Activated T-cell treated with anti-CD3 and anti-CD28 coated beads, Interleukin-2, amount 50 U/mL, for 24 hours (primary cell): ENCODE measurements at regions not wholly inside any gene's neighbourhood (a gene's known extent, or its start where the extent isn't known, plus 50 kb on each side); places are given as distances from the start of the nearest gene placed in this dataset.
"Not testable (repeated sequence)": the region's sequence is repeated elsewhere in the genome, so short reads cannot be mapped to it uniquely, and the experiment has no call there.

Experiments used
- DNase-seq: peaks from one replicate; pipeline ENCODE4 v3.0.0-alpha.2; 2020
- H3K27ac Mint-ChIP-seq: 2 replicates; pipeline ENCODE4 v1.8.0; 2020; ENCODE audit warnings: mild to moderate bottlenecking, mixed read lengths
- H3K27me3 Mint-ChIP-seq: 2 replicates; pipeline ENCODE4 v1.8.0; 2020; ENCODE audit warnings: mixed read lengths
- H3K36me3 Mint-ChIP-seq: 2 replicates; pipeline ENCODE4 v1.8.0; 2020; ENCODE audit warnings: low read depth, mixed read lengths
- H3K4me1 Mint-ChIP-seq: 2 replicates; pipeline ENCODE4 v1.8.0; 2020; ENCODE audit warnings: low read depth, mixed read lengths
- H3K4me3 Mint-ChIP-seq: 2 replicates; pipeline ENCODE4 v1.8.0; 2020; ENCODE audit warnings: mild to moderate bottlenecking, moderate library complexity, mixed read lengths
- H3K9me3 Mint-ChIP-seq: 2 replicates; pipeline ENCODE4 v1.8.0; 2020; ENCODE audit warnings: mixed read lengths

DNA sequence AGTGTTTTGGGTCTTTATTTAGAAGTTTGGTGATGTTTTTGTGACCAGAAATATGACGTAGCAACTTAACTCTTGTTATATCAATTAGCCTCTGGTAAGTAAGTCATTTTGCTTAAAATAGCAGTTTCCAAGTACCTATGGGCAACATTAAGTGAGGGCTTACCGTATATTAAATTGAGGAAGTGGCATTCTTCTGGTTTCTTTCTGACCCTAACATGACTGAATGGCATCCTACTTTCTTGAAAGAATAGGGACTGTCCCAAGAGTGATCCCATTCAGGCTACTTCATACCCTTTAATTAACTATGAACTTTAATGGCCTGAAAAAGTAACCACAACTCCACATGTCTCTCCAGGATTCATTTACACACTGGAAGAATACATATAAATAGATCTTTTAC is 106.6 kb downstream of the MZT1 start:
- no peaks in the 10 kb centered on the region for H3K4me1 Mint-ChIP-seq
- H3K9me3 Mint-ChIP-seq = no peaks in the 10 kb centered on the region
- DNase-seq = no peak
- H3K27me3 Mint-ChIP-seq = peaks cover 6% of the 10 kb centered on the region
- H3K27ac Mint-ChIP-seq = no peak overlapping the region
- H3K36me3 Mint-ChIP-seq = no peaks in the 10 kb centered on the region
- H3K4me3 Mint-ChIP-seq = no peak overlapping the region

GRCh38 chr13:72617951-72618350 is 109.5 kb downstream of the MZT1 start:
- Mint-ChIP-seq H3K9me3 (no peaks in the 10 kb centered on the region), H3K4me3 (no peak overlapping the region), H3K27ac (no peak overlapping the region), H3K36me3 (no peaks in the 10 kb centered on the region), H3K4me1 (no peaks in the 10 kb centered on the region), H3K27me3 (no peaks in the 10 kb centered on the region)
- DNase-seq = no peak

- Mint-ChIP-seq H3K4me1 (no peaks in the 10 kb centered on the region), H3K9me3 (no peaks in the 10 kb centered on the region), H3K36me3 (no peaks in the 10 kb centered on the region), H3K4me3 (no peak overlapping the region), H3K27me3 (no peaks in the 10 kb centered on the region), H3K27ac (no peak overlapping the region)
- DNase-seq = no peak
Measured at GRCh38 chr13:72617186-72617585, 110.2 kb downstream of the MZT1 start.

DNA sequence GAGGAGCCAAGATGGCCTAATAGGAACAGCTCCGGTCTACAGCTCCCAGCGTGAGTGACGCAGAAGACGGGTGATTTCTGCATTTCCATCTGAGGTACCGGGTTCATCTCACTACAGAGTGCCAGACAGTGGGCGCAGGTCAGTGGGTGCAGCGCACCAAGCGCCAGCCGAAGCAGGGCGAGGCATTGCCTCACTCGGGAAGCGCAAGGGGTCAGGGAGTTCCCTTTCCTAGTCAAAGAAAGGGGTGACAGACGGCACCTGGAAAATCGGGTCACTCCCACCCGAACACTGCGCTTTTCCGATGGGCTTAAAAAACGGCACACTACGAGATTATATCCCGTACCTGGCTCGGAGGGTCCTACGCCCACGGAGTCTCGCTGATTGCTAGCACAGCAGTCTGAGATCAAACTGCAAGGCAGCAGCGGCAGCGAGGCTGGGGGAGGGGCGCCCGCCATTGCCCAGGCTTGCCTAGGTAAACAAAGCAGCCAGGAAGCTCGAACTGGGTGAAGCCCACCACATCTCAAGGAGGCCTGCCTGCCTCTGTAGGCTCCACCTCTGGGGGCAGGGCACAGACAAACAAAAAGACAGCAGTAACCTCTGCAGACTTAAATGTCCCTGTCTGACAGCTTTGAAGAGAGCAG is 117.1 kb downstream of the MZT1 start:
- H3K9me3 Mint-ChIP-seq, H3K27ac Mint-ChIP-seq, H3K4me3 Mint-ChIP-seq, H3K4me1 Mint-ChIP-seq, DNase-seq, H3K36me3 Mint-ChIP-seq, H3K27me3 Mint-ChIP-seq: not testable (repeated sequence)

- H3K27me3 Mint-ChIP-seq = peaks cover 4% of the 10 kb centered on the region
- no peak overlapping the region for H3K27ac Mint-ChIP-seq
- no peaks in the 10 kb centered on the region for H3K36me3 Mint-ChIP-seq
- no peaks in the 10 kb centered on the region for H3K4me1 Mint-ChIP-seq
- H3K9me3 Mint-ChIP-seq = no peaks in the 10 kb centered on the region
- DNase-seq = no peak
- H3K4me3 Mint-ChIP-seq = no peak overlapping the region
Measured at GRCh38 chr13:72599178-72599743, 128.2 kb downstream of the MZT1 start.

GRCh38 chr13:72590091-72590740 is 137.2 kb downstream of the MZT1 start:
- H3K4me3 Mint-ChIP-seq = no peak overlapping the region
- H3K9me3 Mint-ChIP-seq = no peaks in the 10 kb centered on the region
- H3K27me3 Mint-ChIP-seq = no peaks in the 10 kb centered on the region
- H3K36me3 Mint-ChIP-seq = no peaks in the 10 kb centered on the region
- H3K4me1 Mint-ChIP-seq = no peaks in the 10 kb centered on the region
- DNase-seq = no peak
- H3K27ac Mint-ChIP-seq = no peak overlapping the region

DNA sequence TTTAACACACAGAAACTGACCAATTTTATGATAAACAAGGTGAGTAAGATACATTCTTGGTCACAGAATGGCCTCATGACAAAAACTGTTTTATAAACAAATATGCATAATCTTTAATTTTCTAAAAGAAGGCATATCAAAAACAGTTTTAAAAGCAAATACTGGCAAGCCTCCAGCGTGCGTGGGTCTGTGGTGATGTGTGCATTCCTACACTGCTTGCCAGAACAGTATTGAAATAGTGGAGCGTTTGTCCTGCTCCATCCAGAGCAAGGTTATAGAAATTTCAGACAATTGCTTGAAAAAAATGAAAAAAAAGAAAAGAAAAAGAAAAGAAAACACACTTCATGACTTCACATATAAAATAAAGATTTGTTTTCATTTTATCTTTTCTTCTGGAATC is 140.9 kb downstream of the MZT1 start:
- H3K4me1 Mint-ChIP-seq = no peaks in the 10 kb centered on the region
- no peaks in the 10 kb centered on the region for H3K27me3 Mint-ChIP-seq
- no peaks in the 10 kb centered on the region for H3K9me3 Mint-ChIP-seq
- no peak for DNase-seq
- no peak overlapping the region for H3K27ac Mint-ChIP-seq
- H3K36me3 Mint-ChIP-seq = no peaks in the 10 kb centered on the region
- H3K4me3 Mint-ChIP-seq = no peak overlapping the region

GRCh38 chr13:72585254-72585653 is 142.2 kb downstream of the MZT1 start:
- no peak overlapping the region for H3K27ac Mint-ChIP-seq
- no peaks in the 10 kb centered on the region for H3K36me3 Mint-ChIP-seq
- no peak overlapping the region for H3K4me3 Mint-ChIP-seq
- no peak for DNase-seq
- no peaks in the 10 kb centered on the region for H3K9me3 Mint-ChIP-seq
- no peaks in the 10 kb centered on the region for H3K4me1 Mint-ChIP-seq
- no peaks in the 10 kb centered on the region for H3K27me3 Mint-ChIP-seq

GRCh38 chr13:72571191-72571590 is 156.2 kb downstream of the MZT1 start:
- DNase-seq = no peak

DNA sequence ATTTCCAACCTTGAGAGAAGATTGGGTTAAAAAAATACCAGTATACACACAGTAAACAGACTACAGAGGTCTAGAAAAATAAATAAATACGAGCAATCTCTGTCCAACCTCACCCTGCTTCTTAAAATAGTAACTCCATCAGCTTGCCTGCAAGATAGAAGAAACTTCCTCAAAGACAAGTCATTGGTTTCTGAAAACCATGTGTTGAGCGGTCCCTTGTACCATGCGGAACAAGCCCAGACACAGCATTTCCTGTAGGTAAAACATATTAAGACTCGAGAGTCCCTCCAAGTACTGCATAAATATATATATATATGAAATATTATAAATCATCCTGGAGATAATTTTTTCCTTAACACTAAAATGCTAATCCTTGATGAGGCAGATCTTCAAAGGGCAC is 157.4 kb downstream of the MZT1 start:
- no peaks in the 10 kb centered on the region for H3K9me3 Mint-ChIP-seq
- no peaks in the 10 kb centered on the region for H3K36me3 Mint-ChIP-seq
- no peak for DNase-seq
- H3K4me1 Mint-ChIP-seq = no peaks in the 10 kb centered on the region
- H3K27me3 Mint-ChIP-seq = peaks cover 2% of the 10 kb centered on the region
- no peak overlapping the region for H3K27ac Mint-ChIP-seq
- H3K4me3 Mint-ChIP-seq = no peak overlapping the region

More at GRCh38 chr13:72571191-72571590, 156.2 kb downstream of the MZT1 start:
- Mint-ChIP-seq H3K4me1 (no peaks in the 10 kb centered on the region), H3K9me3 (peaks cover 9% of the 10 kb centered on the region), H3K27ac (no peak overlapping the region), H3K27me3 (peaks cover 2% of the 10 kb centered on the region), H3K36me3 (no peaks in the 10 kb centered on the region), H3K4me3 (no peak overlapping the region)

- no peak overlapping the region for H3K4me3 Mint-ChIP-seq
- H3K4me1 Mint-ChIP-seq = no peaks in the 10 kb centered on the region
- no peaks in the 10 kb centered on the region for H3K9me3 Mint-ChIP-seq
- DNase-seq = no peak
- H3K27me3 Mint-ChIP-seq = peaks cover 2% of the 10 kb centered on the region
- no peak overlapping the region for H3K27ac Mint-ChIP-seq
- H3K36me3 Mint-ChIP-seq = no peaks in the 10 kb centered on the region
Measured at GRCh38 chr13:72567566-72567965, 159.9 kb downstream of the MZT1 start.

- Mint-ChIP-seq H3K4me1 (no peaks in the 10 kb centered on the region), H3K4me3 (no peak overlapping the region), H3K9me3 (no peaks in the 10 kb centered on the region), H3K27me3 (peaks cover 2% of the 10 kb centered on the region), H3K27ac (no peak overlapping the region), H3K36me3 (no peaks in the 10 kb centered on the region)
- no peak for DNase-seq
Measured at GRCh38 chr13:72566526-72566925, 160.9 kb downstream of the MZT1 start.

GRCh38 chr13:72565893-72566292 is 161.5 kb downstream of the MZT1 start:
- no peak overlapping the region for H3K27ac Mint-ChIP-seq
- no peak overlapping the region for H3K4me3 Mint-ChIP-seq
- no peaks in the 10 kb centered on the region for H3K36me3 Mint-ChIP-seq
- no peaks in the 10 kb centered on the region for H3K4me1 Mint-ChIP-seq
- no peaks in the 10 kb centered on the region for H3K9me3 Mint-ChIP-seq
- DNase-seq = no peak
- peaks cover 2% of the 10 kb centered on the region for H3K27me3 Mint-ChIP-seq

DNA sequence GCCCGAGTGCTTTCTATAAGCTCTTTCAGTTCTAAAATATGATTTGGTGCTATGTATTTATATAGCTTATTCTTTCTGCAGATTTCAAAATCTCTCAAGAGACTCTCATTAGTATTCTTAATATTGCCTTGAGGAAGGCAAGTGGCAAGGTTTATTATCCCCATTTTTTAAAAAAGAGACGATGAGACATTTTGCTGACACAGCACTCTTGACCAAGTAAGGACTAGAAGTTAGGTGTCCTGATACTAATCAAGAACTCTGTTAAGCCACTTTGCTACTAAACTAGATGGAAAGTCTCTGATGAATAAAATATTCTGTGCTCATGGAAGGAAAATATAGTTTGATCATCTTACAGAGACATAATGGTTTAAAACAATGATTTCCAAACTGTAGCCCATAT is 164.7 kb downstream of the MZT1 start:
- H3K27ac Mint-ChIP-seq = no peak overlapping the region
- no peaks in the 10 kb centered on the region for H3K4me1 Mint-ChIP-seq
- H3K27me3 Mint-ChIP-seq = peaks cover 2% of the 10 kb centered on the region
- H3K36me3 Mint-ChIP-seq = no peaks in the 10 kb centered on the region
- no peaks in the 10 kb centered on the region for H3K9me3 Mint-ChIP-seq
- H3K4me3 Mint-ChIP-seq = no peak overlapping the region
- DNase-seq = no peak

DNA sequence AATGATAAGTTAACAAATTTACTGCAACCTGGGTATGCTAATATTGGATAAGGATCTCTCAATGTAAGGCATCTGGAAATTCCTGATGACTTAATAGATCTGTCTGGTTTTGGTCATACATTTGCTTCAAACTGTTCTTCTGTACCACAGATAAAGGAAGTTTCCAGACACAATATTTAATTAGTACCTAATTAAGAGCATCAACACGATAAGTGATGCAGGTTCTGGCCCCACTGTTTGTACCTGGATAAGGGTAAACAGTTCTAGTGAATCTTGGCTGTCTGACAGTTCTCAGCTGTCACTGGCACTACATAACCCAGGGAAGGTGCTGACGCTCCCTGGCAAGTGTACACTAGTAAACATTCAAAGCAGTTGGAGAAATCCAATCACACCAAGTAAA is 165.6 kb downstream of the MZT1 start:
- no peak for DNase-seq
- Mint-ChIP-seq H3K36me3 (no peaks in the 10 kb centered on the region), H3K4me3 (no peak overlapping the region), H3K9me3 (no peaks in the 10 kb centered on the region), H3K27ac (no peak overlapping the region), H3K4me1 (no peaks in the 10 kb centered on the region), H3K27me3 (no peaks in the 10 kb centered on the region)
